Fibroblast of gingiva (primary cell): ENCODE measurements at regions not wholly inside any gene's neighbourhood (a gene's known extent, or its start where the extent isn't known, plus 50 kb on each side); places are given as distances from the start of the nearest gene placed in this dataset.

Source experiments
- DNase-seq: peaks from one replicate; pipeline ENCODE4 v3.0.0-alpha.2; 2011; ENCODE audit warnings: low read depth

DNA sequence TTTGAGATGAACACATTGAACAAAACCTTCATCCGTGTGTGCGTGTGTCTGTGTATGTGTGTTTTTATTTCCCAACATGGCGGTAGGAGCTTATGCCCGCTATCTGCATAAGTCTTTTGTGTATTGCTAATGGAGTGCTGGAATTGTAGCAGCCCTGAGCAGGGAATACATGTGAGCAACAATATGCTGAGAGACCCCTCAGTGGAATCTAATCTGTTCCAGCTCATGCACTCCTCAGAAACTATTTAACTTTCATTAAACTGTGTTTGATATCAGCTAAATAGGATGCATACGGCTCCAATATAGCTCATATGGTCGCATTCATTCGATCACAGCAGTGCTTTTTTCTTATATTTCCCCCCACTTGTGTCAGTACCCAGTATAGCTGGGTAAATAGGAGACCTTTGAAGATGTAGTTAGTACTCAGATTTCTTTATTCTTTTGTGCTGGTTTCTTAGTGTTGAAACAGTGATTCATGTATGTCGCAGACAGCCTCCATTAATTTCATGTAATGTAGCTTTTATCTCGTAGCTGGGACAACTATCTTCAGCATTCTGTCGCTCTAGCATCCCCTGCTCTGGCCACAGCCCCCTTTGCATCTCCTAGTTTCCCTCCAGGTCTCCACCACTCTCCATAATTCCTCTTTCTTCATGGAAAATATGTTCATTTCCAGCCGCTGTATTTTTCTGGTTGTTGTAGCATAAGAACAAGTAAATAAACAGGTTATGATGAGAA is 891.2 kb downstream of the BCL11A start:
- DNase-seq = no peak

DNA sequence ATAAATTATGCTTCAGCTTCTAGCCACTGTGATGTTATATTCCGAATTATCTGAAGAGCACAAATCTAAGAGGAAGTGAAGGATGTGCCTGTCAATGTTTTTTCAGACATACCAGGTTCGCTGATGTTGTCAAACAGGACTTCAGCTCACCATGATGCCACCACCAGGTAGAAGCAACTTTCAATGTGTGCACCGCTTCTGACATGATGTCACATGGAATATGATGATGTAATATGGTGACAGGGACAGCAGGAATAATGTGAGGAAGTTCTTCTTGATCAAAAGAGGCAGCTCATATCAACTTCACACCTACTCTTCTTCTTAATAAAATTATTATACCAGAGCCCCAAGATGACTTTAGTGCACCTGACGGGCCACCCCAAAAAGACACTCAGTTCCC is 893.2 kb downstream of the BCL11A start:
- DNase-seq = no peak

DNA sequence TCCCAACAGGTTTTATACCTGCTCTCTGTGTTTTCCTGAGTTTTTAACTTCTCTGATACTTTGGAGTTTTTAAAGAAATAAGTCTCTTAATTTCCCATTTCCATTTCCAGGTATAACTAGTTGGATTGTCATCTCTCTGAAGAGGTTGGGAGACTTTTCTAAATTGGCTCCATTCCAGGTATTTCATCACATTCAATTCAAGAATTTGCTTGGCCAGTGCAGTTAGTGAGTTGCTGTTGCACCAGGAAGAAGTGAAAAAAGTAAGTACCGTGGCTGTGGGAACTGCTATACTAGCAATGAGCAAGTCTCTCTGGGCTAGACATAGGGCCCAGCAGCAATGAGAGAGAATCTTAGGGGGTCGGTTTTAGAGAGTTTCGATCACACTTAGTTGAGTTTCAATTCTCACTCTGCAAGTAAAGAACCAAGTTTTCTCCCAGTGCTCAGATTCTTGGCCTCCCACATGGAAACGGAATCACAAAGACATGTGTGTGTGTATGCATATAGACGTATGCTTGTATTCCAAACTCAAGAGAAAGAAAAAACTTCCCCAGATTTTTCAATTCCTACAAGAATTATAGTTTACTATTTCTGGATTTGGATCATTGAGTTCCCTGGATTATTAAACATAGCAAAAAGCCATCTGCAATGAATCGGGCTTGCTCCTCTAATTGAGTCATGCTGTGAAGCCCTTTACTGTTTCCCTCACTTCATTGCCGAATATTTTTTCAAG is 894.4 kb downstream of the BCL11A start:
- DNase-seq = no peak

DNA sequence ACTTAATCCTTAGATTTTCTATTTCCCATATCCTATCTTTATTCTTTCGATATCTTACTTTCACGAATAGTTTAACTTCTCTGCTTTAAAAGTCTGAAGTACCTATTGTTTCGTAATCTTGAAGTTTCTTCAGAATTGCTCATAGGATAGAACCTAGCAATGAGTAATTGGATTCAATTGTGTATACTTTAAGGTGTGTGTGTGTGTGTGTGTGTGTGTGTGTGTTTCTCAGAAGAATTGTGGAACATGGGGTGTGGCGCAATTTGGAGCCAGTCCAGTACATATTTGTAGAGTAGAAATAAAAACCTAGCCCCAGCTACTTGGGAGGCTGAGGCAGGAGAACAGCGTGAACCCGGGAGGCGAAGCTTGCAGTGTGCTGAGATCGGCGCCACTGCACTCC is 897.6 kb downstream of the BCL11A start:
- DNase-seq = no peak

DNA sequence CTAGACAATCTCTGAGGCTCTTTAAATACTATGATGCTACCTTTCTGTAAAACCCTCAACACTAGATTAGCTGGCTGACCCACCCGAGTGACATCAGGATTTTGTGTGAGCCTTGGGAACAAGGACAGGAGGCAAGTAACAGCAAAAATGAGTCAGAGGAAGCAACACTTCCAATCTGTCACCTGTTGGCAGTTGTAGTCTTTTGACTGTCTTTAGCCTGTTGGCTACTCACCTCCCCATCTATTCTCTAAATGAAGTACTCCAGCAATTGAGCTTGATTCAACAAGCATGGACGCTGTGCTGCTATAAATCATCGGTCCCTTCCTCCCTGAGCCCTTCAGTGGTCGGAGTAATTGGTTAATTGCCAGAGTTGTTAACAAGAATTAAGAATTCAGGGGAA is 898.7 kb downstream of the BCL11A start:
- no peak for DNase-seq

DNA sequence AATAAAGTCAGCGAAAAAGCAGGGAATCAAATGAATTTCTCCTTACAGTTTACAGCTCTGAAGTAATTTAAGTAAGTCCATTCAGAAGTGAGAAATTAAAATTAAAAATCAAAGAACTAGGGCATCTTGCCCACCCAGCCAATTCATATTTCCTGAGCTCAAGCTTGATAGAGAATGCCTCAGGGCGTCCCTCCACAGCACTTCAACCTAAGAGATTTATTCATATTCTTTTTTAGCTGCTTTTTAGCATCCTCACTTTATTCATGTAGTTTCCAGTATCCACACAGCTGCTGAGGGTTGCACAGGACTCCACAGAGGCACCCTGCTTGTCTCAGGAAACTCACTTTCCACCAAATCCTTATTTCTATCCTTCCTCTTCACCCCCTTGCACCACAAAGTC is 900.3 kb downstream of the BCL11A start:
- no peak for DNase-seq

DNA sequence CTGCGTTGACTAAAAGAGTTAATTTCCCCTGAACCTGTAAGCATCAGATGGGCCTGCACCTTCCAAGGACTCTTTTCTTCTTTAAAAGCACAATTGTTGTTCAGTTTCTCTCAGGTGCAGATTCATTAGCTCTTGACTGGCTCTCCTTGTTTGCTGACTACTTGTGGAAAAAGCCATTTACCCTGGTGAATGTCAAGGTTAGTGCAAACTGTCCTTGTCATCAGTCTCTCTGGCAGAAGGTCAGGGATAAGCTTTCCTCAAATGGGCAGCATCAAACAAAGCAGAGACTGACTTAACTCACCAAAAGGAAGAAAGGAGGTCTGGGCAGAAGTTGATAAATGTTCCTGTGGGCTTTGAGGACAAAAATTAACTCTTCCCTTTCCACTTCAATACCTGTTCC is 922.7 kb downstream of the BCL11A start:
- DNase-seq = no peak

DNA sequence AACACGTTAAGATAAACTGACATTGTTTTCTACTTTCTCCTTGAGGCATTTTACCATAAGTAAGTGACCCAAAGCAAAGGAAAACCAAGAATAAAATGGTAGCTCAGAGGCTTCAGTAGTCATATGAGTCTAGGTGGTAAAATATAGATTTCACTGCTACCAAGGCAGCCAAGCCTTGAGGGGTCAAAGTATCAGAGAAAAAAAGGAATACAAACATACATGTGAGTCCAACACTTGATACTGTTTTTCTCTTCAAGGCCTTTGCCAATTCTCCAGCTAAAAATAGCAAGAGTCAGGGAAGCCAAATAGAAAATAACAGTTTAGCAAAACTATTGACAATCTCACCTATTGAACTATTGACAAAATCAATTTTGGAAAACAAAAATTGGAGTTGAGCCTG is 925.9 kb downstream of the BCL11A start:
- DNase-seq = no peak

DNA sequence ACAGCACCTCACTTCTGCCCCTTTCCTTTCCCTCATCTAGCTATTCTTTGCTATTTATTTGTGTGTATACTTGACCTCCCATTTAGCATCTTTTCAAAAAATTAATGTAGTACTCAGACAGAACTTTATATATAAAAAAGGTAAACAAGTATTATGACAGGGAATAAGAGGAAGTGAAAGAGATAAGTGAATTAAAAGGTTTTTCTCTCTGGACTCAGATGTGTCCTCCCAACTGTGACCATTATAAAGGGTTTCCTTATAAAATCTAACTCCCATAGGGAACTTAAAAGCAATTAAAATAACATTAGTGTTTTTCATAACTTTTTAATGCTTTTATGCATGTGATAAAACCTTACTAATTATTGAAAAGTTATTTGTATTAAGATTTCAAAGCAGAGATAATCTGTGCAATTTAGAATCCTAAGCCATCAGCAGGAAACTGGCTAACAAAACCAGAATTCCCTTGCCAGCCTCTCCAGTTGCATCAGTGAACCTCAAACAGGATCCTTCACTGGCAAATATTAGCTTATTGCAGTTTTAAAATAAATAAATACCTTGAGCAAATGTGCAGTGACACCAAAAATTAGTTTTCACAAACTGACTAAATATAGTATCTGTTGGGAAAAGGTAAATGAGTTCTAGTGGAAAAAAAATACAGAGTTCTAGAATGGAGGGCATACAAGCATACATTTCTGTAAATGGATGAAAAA is 930.7 kb downstream of the BCL11A start:
- DNase-seq = no peak

DNA sequence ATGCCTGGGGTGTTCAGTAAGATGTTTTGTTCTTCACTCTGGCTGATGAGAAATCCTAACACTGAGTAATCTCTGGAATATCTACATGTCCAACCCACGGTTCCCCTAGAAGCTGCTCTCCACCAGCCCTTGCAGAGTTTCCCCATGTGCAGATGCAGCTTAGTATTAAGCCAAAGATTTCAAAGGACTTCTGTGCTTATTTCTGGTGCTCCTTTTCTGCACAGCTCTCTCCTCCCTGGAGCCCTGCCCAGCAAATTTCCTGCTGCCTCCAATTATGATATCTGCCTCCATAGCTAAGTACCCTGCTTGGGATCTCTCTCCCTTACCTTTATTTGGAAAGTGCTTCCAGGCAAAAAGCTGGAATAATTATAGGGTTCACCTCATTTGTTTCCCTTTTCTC is 949.3 kb downstream of the BCL11A start:
- no peak for DNase-seq

DNA sequence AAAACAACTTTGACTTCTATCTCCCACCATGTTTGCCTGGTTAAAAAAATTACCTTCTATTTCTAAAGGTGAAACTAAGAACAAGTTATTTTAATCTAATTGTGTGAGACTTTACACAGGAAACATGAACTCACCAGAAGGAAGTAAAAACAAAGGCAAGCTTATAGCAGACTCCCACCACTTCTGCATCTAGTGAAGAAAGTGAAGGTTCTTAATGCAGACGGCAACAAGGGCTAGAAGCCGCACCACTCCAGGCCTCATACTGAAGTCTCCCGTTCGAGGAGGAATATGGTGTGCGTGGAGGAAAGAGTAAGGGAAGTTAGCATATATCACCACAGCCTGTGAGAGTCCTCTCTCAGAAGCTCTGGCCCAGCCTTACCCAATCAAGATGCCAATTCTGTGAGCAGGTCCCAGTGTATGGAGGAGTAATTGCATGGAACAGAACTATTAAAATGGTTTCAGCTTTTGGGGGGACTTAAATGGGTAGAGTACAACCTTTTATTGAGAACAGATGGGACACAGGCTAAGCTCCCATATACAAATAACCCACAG is 958.7 kb downstream of the BCL11A start:
- DNase-seq = no peak

DNA sequence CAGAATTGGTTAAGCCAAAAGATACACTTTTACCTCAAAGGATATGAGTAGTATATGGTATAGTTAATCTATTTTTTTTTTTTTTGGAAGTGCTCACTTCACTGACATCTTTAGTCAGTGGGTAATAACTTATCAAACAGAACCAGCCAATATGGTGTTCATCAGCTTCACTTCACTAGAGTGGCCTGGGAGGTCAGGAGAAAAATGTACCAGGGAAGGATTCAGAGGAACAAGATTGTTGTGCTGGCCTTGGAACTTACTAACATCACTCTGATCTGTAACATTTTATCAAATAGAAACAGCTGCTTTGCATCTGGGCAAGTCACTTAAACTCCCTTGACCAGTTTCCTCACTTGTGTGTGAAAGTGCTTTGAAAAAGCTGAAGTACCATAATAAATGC is 962.7 kb downstream of the BCL11A start:
- no peak for DNase-seq

DNA sequence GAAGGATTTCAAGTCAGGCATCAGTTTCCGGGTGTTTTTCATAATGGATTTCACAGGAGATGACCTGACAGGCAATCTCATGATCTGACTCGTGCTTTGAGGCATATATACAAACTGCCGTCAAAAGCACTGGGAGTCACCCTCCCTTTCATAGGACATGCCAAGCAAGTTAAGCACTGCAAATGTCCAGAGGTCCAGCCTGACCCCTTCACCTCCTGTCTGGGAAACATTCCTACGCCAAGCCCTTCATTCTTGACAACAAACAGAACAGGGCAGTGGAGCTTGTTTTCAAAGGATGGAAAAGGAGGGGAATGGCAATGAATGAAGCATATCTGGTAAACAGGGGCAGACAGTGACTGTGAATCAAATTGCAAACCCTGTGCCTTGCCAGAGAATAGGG is 963.6 kb downstream of the BCL11A start:
- DNase-seq = no peak

DNA sequence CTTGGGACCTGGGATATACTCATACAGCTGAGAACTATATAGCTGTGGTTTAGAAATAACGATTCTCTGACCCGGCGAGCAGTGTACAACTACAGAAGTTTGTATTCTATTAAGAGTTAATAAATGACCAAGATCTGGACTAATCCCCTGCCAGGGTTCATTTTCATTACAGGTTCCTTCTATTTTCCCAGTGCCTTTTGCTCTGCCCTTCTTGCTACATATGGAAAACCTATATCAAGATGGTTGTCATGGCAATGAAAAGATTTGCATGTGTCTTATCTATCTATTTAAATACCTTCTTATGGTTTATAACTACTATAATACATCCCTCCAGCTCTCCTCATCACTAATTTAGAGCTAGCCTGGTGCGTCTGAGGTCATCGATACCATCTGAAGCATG is 965.2 kb downstream of the BCL11A start:
- DNase-seq = no peak

DNA sequence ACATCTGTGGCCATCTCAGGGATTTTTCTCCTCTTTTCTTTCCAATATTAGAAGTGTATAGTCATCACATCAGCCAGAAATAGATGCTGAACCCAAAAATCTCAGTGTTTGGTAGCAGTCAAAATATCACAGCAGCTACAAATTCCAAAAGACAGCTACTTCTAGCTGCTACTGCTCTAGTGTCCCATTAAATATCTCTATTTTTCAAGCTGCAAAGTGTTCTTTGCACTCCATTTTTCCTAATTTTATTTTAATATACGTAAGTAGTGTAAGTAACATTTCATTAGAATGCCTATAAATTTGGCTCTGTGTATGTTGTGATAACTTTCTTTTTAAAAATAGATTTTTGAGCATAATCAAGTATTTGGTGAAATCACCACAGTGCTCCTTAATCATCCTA is 967.3 kb downstream of the BCL11A start:
- DNase-seq = no peak

DNA sequence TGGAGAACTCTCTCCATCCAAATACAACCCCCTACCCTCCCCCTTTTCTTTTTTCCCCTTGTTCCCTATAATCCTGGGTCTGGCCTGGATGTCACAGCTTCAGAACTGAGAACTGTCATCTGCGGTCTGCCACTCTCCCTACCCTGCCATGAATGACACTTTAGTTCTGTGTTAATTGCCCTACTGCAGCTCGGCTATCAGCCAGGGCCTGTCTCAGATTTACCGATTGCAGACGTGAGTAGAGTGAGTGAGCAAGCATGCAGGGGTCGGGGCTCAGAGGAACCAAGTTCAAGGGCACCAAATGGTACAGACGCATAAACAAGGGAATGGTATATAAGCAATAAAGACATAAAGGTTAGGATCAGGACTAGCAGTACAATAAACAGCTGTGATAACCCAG is 967.8 kb downstream of the BCL11A start:
- DNase-seq = no peak

DNA sequence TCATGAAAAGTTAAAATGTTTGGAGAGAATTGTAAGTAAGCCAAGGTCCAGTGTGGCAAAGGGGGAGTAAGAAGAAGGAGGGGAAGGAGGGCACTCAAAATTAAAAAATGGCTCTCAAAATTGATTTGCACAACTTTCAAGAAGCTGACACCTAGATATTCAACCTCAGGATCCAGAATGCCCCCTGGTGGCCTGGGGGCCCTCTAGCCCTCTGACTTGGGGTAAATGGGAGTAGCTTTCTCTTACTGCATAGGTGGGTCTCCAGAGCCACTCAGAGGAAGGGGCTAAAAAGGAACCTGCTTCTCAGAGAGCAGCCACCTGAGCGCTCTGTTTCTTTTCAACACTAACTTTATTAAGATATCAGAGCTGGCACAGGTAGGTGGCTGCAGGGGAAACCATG is 968.5 kb downstream of the BCL11A start:
- DNase-seq = no peak

DNA sequence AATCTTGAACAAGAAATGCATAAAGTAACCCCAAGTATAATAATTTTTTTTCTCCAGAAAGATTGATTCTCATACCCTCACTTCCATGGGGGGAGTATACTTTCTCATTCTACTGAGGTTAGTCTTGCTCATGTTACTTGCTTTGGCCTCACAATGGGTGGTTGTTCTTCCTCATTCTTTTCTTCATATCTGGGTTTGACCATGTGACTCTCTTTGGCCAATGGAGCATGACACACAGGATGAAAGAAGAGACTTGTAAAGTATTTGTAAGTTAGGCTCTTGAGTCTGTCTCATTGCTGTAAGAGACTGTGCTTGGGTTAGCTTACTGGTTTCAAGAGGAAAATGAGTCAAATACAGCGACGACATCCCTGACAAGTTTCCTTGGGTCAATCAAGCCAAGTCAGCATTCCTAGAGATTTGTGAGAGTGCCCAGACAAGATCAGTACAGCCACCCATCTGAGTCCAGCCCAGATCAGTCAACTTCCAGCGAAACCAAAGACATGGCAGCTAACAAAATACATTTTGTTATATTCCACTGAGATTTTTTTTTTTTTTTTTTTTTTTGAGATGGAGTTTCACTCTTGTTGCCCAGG is 970.2 kb downstream of the BCL11A start:
- DNase-seq = no peak

DNA sequence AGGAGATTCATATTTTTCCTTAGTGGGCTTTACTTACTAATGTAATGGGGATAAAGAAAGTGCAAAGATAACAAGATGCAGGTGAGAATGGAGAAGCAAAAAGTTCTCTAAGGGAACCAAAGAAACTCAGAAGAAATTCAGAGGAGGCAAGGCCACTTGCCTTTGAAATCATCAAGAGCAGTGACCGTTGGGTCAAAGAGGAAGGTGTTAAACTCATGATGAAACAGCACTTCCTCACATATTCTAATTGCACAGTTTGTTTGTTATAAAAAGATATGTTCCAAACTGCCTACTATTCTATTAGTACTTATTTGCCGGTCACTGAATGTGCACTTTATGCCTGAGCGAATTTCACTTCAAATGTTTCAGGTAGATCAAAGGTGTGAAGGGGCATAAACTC is 975.1 kb downstream of the BCL11A start:
- DNase-seq = no peak

DNA sequence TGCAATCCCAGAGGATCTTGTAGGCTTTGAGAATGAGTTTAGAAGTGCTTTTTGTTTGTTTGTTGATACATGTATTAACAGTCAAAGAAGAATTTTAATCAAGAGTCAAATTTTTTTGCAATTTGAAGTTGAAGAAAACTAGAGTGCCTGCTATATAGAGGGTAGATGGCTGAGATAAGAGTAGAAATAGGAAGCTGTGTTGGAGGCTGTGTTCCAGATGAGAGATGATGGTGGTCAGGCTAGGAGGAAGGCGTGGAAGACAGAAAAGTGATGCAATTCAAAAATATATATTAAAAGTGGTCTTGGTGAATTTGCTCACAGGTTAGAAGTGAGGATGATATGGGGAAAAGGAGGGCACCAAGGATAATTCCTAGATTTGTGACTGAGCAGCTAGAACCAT is 978.3 kb downstream of the BCL11A start:
- DNase-seq = no peak

DNA sequence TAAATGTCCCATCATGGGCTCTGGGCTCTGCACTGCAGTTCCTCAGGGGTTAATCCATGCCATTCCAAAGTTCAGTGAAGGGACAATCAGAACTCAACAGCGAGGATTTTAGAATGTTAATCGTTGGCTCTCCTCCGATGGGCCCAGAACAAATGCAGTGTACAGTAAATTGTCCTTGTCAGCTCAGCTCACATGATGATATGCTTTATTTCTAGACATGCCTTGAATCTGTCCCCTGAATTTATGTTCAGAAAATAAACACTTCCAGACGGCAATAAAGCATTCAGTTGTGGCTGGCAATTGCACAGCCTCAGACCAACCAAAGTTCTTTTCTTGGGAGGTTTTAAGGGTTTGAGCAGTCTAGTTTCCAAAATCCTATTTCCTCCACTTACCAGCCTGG is 981.2 kb downstream of the BCL11A start:
- no peak for DNase-seq

DNA sequence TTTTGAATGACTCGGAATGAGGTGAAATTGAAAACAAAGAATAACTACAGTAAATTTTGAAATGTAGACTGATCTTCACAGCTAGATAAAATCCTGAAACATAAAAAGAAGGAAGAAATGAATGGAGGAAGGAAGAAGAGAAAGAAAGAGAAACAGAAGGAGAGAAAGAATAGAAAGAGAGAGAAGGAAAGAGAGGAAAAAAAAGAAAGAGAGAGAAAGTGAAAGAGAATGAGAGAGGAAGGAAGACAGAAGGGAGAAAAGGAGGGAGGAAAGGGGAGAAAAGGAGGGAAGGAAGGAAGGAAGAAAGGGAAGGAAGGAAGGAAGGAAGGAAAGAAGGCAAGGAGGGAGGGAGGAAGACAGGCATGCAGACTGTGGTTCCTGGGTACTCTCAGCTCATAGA is 982.6 kb downstream of the BCL11A start:
- no peak for DNase-seq

DNA sequence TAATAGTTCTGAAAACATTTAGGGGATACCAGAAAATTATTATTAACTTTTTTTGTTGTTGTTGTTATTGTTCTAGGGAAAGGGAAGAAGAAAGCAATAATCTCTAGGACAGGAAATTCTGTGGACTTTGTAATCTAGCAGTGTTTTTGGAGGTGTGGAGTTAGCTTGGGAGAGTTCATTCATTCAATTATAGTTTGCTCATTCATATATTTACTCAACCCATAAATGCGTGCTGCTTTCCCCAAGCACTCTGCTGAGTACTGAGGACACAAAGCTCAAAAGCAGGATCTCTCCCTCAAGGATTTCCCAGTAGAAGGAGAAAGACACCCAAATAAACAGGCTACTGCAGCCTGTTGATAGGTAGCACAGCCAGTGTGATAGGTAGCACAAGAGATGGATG is 984.3 kb downstream of the BCL11A start:
- no peak for DNase-seq
